GM18870 (cell line): ENCODE measurements at regions not wholly inside any gene's neighbourhood (a gene's known extent, or its start where the extent isn't known, plus 50 kb on each side); places are given as distances from the start of the nearest gene placed in this dataset.
"Not testable (repeated sequence)": the region's sequence is repeated elsewhere in the genome, so short reads cannot be mapped to it uniquely, and the experiment has no call there.

Experiments used
- ATAC-seq: cut with Tn5 transposase; IDR thresholded peaks from one replicate; pipeline ENCODE4 v1.9.1; 2021; ENCODE audit warnings: moderate library complexity; ENCODE audit not compliant: unreplicated experiment

- ATAC-seq: no peak
These were observed 776.4 kb downstream of the GATA3 start for GRCh38 chr10:8830876-8831275.

GRCh38 chr10:8835453-8836167 is 781.1 kb downstream of the GATA3 start:
- ATAC-seq: no peak

GRCh38 chr10:8840356-8840755 is 785.9 kb downstream of the GATA3 start:
- no peak for ATAC-seq

- no peak for ATAC-seq
These were observed 789.7 kb downstream of the GATA3 start for GRCh38 chr10:8844141-8844540.

- no peak for ATAC-seq
These were observed 798.1 kb downstream of the GATA3 start for GRCh38 chr10:8852546-8852945.

GRCh38 chr10:8853048-8853447 is 798.6 kb downstream of the GATA3 start:
- ATAC-seq: no peak

- ATAC-seq: not testable (repeated sequence)
These were observed 814.4 kb downstream of the GATA3 start for GRCh38 chr10:8868924-8869323.

GRCh38 chr10:8873310-8873709 is 818.8 kb downstream of the GATA3 start:
- ATAC-seq: no peak

- ATAC-seq: no peak
These were observed 819.8 kb downstream of the GATA3 start for GRCh38 chr10:8874268-8874667.

- ATAC-seq: no peak
These were observed 820.5 kb downstream of the GATA3 start for GRCh38 chr10:8874972-8875371.

GRCh38 chr10:8876171-8876570 is 821.7 kb downstream of the GATA3 start:
- ATAC-seq: no peak

GRCh38 chr10:8889538-8889937 is 835.0 kb downstream of the GATA3 start:
- ATAC-seq: no peak

GRCh38 chr10:8893102-8893501 is 838.6 kb downstream of the GATA3 start:
- ATAC-seq: no peak

- ATAC-seq: no peak
These were observed 839.7 kb downstream of the GATA3 start for GRCh38 chr10:8894148-8894547.

GRCh38 chr10:8897769-8898168 is 843.3 kb downstream of the GATA3 start:
- ATAC-seq: no peak

GRCh38 chr10:8898745-8899330 is 844.4 kb downstream of the GATA3 start:
- ATAC-seq: no peak

- no peak for ATAC-seq
These were observed 848.4 kb downstream of the GATA3 start for GRCh38 chr10:8902926-8903325.

- no peak for ATAC-seq
These were observed 853.5 kb downstream of the GATA3 start for GRCh38 chr10:8908013-8908412.

- ATAC-seq: no peak
These were observed 855.8 kb downstream of the GATA3 start for GRCh38 chr10:8910314-8910713.

GRCh38 chr10:8911032-8911431 is 856.5 kb downstream of the GATA3 start:
- ATAC-seq: no peak

- no peak for ATAC-seq
These were observed 857.6 kb downstream of the GATA3 start for GRCh38 chr10:8912108-8912507.

GRCh38 chr10:8913720-8914119 is 859.2 kb downstream of the GATA3 start:
- no peak for ATAC-seq

GRCh38 chr10:8919280-8919679 is 864.8 kb downstream of the GATA3 start:
- no peak for ATAC-seq
